Stimulated activated CD4-positive, alpha-beta T cell treated with anti-CD3 and anti-CD28 coated beads, Interleukin-1b, Interleukin-23, amount 100 ng/mL, for 1 hour (primary cell): ENCODE measurements at regions not wholly inside any gene's neighbourhood (a gene's known extent, or its start where the extent isn't known, plus 50 kb on each side); places are given as distances from the start of the nearest gene placed in this dataset.

Experiments used
- DNase-seq, 2 donors: peaks; one replicate each; pipeline ENCODE4 v3.0.0-alpha.2; 2020; ENCODE audit warnings: low read depth in 2 of 2

GRCh38 chr14:100438678-100439592, 115.8 kb downstream of the SLC25A47 start:
- DNase-seq: peak in 1 of 2 donors; percentile 27

- no peak for DNase-seq
These were observed 116.6 kb downstream of the SLC25A47 start for GRCh38 chr14:100439781-100440180.

- DNase-seq: no peak
These were observed 117.1 kb downstream of the SLC25A47 start for GRCh38 chr14:100440207-100440631.

GRCh38 chr14:100440758-100441203, 117.6 kb downstream of the SLC25A47 start:
- no peak for DNase-seq

GRCh38 chr14:100441271-100441947, 118.3 kb downstream of the SLC25A47 start:
- no peak for DNase-seq

- DNase-seq: no peak
These were observed 118.9 kb downstream of the SLC25A47 start for GRCh38 chr14:100442036-100442435.

- DNase-seq: no peak
These were observed 119.7 kb downstream of the SLC25A47 start for GRCh38 chr14:100442498-100443490.

GRCh38 chr14:100443603-100444002, 120.5 kb downstream of the SLC25A47 start:
- DNase-seq: no peak

- DNase-seq: no peak
These were observed 122.4 kb downstream of the SLC25A47 start for GRCh38 chr14:100445436-100446088.

GRCh38 chr14:100446572-100446971, 123.4 kb downstream of the SLC25A47 start:
- DNase-seq: no peak

- DNase-seq: no peak
These were observed 125.2 kb downstream of the SLC25A47 start for GRCh38 chr14:100448376-100448775.

GRCh38 chr14:100449225-100449987, 126.3 kb downstream of the SLC25A47 start:
- DNase-seq: no peak

GRCh38 chr14:100450049-100450448, 126.9 kb downstream of the SLC25A47 start:
- no peak for DNase-seq

GRCh38 chr14:100450736-100451135, 127.6 kb downstream of the SLC25A47 start:
- DNase-seq: no peak

GRCh38 chr14:100451264-100451663, 128.1 kb downstream of the SLC25A47 start:
- no peak for DNase-seq

- no peak for DNase-seq
These were observed 130.8 kb downstream of the SLC25A47 start for GRCh38 chr14:100453930-100454329.

- DNase-seq: no peak
These were observed 131.3 kb downstream of the SLC25A47 start for GRCh38 chr14:100454437-100454836.

- DNase-seq: no peak
These were observed 123.3 kb downstream of the BEGAIN start for GRCh38 chr14:100463937-100464336.

- DNase-seq: no peak
These were observed 120.9 kb downstream of the BEGAIN start for GRCh38 chr14:100466111-100466856.
